ENCODE measurements at regions not wholly inside any gene's neighbourhood (a gene's known extent, or its start where the extent isn't known, plus 50 kb on each side); places are given as distances from the start of the nearest gene placed in this dataset.

GRCh38 chr7:21215307-21215706 lies 212.6 kb upstream of the SP4 start:
- no peaks in the 10 kb centered on the region for H3K4me1 ChIP-seq (ENCODE audit: control insufficient read depth in 1 of 2, insufficient read depth in 2 of 2, low read length in 2 of 2)
- H2AFZ ChIP-seq (ENCODE audit: insufficient read depth, low read depth, low read length, poor library complexity, severe bottlenecking), result no peak overlapping the region
- H3K4me3 ChIP-seq (replicated peaks in 1 of 3; ENCODE audit: low read depth in 2 of 3, low read length in 3 of 3), result no peak overlapping the region
- peaks cover 2 to 4% of the 10 kb centered on the region in 2 donors for H3K9me3 ChIP-seq (replicated peaks in 1 of 2; ENCODE audit: control insufficient read depth in 1 of 2, insufficient read depth in 1 of 2, low read length in 2 of 2)
- no peak for DNase-seq
- Mint-ChIP-seq H3K27ac (peak overlapping the region in 1 of 7 donors; percentile 5), H3K36me3 (no peaks in the 10 kb centered on the region), H3K4me1 (no peaks in the 10 kb centered on the region), H3K9me3 (peaks cover 0 to 7% (median 2%) of the 10 kb centered on the region in 7 donors), H3K4me3 (no peak overlapping the region), H3K27me3 (ENCODE audit: low read depth in 3 of 3) (peaks cover 2 to 6% (median 5%) of the 10 kb centered on the region in 3 donors)
- no peaks in the 10 kb centered on the region for H3K36me3 ChIP-seq (replicated peaks in 1 of 2; ENCODE audit: control insufficient read depth in 1 of 2, insufficient read depth in 2 of 2, low read length in 2 of 2)
- no peaks in the 10 kb centered on the region for H3K79me2 ChIP-seq (ENCODE audit: insufficient read depth, low read length)
- TF ChIP-seq, protein P1, sequence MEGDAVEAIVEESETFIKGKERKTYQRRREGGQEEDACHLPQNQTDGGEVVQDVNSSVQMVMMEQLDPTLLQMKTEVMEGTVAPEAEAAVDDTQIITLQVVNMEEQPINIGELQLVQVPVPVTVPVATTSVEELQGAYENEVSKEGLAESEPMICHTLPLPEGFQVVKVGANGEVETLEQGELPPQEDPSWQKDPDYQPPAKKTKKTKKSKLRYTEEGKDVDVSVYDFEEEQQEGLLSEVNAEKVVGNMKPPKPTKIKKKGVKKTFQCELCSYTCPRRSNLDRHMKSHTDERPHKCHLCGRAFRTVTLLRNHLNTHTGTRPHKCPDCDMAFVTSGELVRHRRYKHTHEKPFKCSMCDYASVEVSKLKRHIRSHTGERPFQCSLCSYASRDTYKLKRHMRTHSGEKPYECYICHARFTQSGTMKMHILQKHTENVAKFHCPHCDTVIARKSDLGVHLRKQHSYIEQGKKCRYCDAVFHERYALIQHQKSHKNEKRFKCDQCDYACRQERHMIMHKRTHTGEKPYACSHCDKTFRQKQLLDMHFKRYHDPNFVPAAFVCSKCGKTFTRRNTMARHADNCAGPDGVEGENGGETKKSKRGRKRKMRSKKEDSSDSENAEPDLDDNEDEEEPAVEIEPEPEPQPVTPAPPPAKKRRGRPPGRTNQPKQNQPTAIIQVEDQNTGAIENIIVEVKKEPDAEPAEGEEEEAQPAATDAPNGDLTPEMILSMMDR (IDR thresholded peaks at IDR 0.05), result no peak
- H3K4me2 ChIP-seq (replicated peaks; ENCODE audit: extremely low read depth, low read length, poor library complexity, severe bottlenecking), result no peak overlapping the region
- no peak overlapping the region for H3K27ac ChIP-seq (ENCODE audit: low read depth in 1 of 2, low read length in 2 of 2)
- WGBS (ENCODE audit: insufficient coverage), result no CpG with 5 or more reads among the region's 1 CpG
- no peaks in the 10 kb centered on the region for H4K20me1 ChIP-seq (ENCODE audit: insufficient read depth, low read length)
- intact Hi-C loops (cut with micrococcal nuclease), result no loop called here
- H3K27me3 ChIP-seq (ENCODE audit: control insufficient read depth in 2 of 2, insufficient read depth in 2 of 2, low read length in 2 of 2), result no peaks in the 10 kb centered on the region
- H3K9ac ChIP-seq (ENCODE audit: insufficient read depth, low read length, poor library complexity, severe bottlenecking), result no peak overlapping the region

DNA sequence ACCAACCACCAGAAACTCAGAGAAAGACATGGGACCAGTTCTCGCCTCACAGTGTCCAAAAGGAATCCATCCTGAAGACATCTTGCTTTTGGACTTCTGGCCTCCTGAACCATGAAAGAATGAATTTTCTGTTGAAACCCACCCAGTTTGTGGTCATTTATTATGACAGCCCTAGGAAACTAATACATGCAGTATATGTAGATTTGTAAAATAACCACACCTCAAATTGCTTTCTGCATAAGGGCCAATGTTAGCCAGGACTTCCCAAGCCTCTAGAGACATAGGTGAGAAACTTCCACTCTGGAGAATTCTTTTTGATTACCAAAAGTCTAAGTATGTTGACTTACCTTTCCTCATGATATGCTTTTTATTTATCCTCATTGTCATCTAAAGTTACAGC lies 210.5 kb upstream of the SP4 start:
- H3K9ac ChIP-seq (ENCODE audit: insufficient read depth, low read length, poor library complexity, severe bottlenecking), result no peak overlapping the region
- no peak overlapping the region for H3K4me3 Mint-ChIP-seq
- H3K27ac ChIP-seq (ENCODE audit: low read depth in 1 of 2, low read length in 2 of 2), result no peak overlapping the region
- H4K20me1 ChIP-seq (ENCODE audit: insufficient read depth, low read length), result no peaks in the 10 kb centered on the region
- TF ChIP-seq, protein P1 (IDR thresholded peaks at IDR 0.05), result no peak
- H3K4me2 ChIP-seq (replicated peaks; ENCODE audit: extremely low read depth, low read length, poor library complexity, severe bottlenecking), result no peak overlapping the region
- H3K36me3 Mint-ChIP-seq, result no peaks in the 10 kb centered on the region
- H3K27me3 Mint-ChIP-seq (ENCODE audit: low read depth in 3 of 3), result peaks cover 2 to 3% (median 2%) of the 10 kb centered on the region in 3 donors
- peaks cover 2 to 16% (median 8%) of the 10 kb centered on the region in 7 donors for H3K9me3 Mint-ChIP-seq
- H3K4me1 Mint-ChIP-seq, result no peaks in the 10 kb centered on the region
- no peak overlapping the region for H3K27ac Mint-ChIP-seq
- H3K79me2 ChIP-seq (ENCODE audit: insufficient read depth, low read length), result no peaks in the 10 kb centered on the region
- H3K27me3 ChIP-seq (ENCODE audit: control insufficient read depth in 2 of 2, insufficient read depth in 2 of 2, low read length in 2 of 2), result no peaks in the 10 kb centered on the region
- WGBS (ENCODE audit: insufficient coverage), result 100% methylated on average over 1 of the region's 1 CpG
- H3K4me1 ChIP-seq (ENCODE audit: control insufficient read depth in 1 of 2, insufficient read depth in 2 of 2, low read length in 2 of 2), result no peaks in the 10 kb centered on the region
- no peak for DNase-seq
- peaks cover 6 to 15% of the 10 kb centered on the region in 2 donors for H3K9me3 ChIP-seq (replicated peaks in 1 of 2; ENCODE audit: control insufficient read depth in 1 of 2, insufficient read depth in 1 of 2, low read length in 2 of 2)
- H3K4me3 ChIP-seq (replicated peaks in 1 of 3; ENCODE audit: low read depth in 2 of 3, low read length in 3 of 3), result no peak overlapping the region
- intact Hi-C loops (cut with micrococcal nuclease), result no loop called here
- no peaks in the 10 kb centered on the region for H3K36me3 ChIP-seq (replicated peaks in 1 of 2; ENCODE audit: control insufficient read depth in 1 of 2, insufficient read depth in 2 of 2, low read length in 2 of 2)
- H2AFZ ChIP-seq (ENCODE audit: insufficient read depth, low read depth, low read length, poor library complexity, severe bottlenecking), result no peak overlapping the region

All from CD14-positive monocyte (primary cell).